Liver (tissue), 7 donors: ENCODE measurements at regions not wholly inside any gene's neighbourhood (a gene's known extent, or its start where the extent isn't known, plus 50 kb on each side); places are given as distances from the start of the nearest gene placed in this dataset.

Experiments used
- DNase-seq: peaks from one replicate; pipeline ENCODE4 v3.0.0-alpha.2; 2017; ENCODE audit warnings: low spot score
- H3K27ac ChIP-seq, 2 donors: one replicate each; pipeline ENCODE4 v1.7.0; 2013; ENCODE audit warnings: inconsistent platforms in 2 of 2, low read length in 2 of 2, control low read depth in 1 of 2, low read depth in 1 of 2, mild to moderate bottlenecking in 1 of 2
- H3K27me3 ChIP-seq, 4 donors: one replicate each; pipeline versions ENCODE4 v1.6.1 to v1.7.0; 2013; ENCODE audit warnings: low read length in 3 of 4, inconsistent platforms in 1 of 4, mild to moderate bottlenecking in 1 of 4, moderate library complexity in 1 of 4; ENCODE audit not compliant: control insufficient read depth in 4 of 4, insufficient read depth in 4 of 4
- H3K36me3 ChIP-seq, 4 donors: one replicate each; pipeline versions ENCODE4 v1.6.1 to v1.7.0; 2013; ENCODE audit warnings: low read length in 3 of 4, mild to moderate bottlenecking in 3 of 4, low read depth in 1 of 4, moderate library complexity in 1 of 4; ENCODE audit not compliant: control insufficient read depth in 4 of 4, insufficient read depth in 3 of 4
- H3K4me1 ChIP-seq, 4 donors: one replicate each; pipeline versions ENCODE4 v1.6.1 to v1.7.0; 2013; ENCODE audit warnings: low read length in 3 of 4, mild to moderate bottlenecking in 3 of 4, moderate library complexity in 1 of 4; ENCODE audit not compliant: control insufficient read depth in 4 of 4, insufficient read depth in 4 of 4
- H3K4me3 ChIP-seq, 3 donors: one replicate each; pipeline versions ENCODE4 v1.6.1 to v1.7.0; 2013; ENCODE audit warnings: low read length in 3 of 3, control low read depth in 1 of 3, low read depth in 1 of 3, mild to moderate bottlenecking in 1 of 3
- H3K9ac ChIP-seq, 2 donors: one replicate each; pipeline ENCODE4 v1.7.0; 2013; ENCODE audit warnings: low read length in 2 of 2, mild to moderate bottlenecking in 2 of 2, moderate library complexity in 2 of 2, control low read depth in 1 of 2, low read depth in 1 of 2
- H3K9me3 ChIP-seq, 4 donors: one replicate each; pipeline versions ENCODE4 v1.6.1 to v1.7.0; 2013; ENCODE audit warnings: low read length in 3 of 4; ENCODE audit not compliant: control insufficient read depth in 4 of 4
- ATF3 ChIP-seq: IDR thresholded peaks from 2 replicates; pipeline ENCODE4 v1.6.1; 2016; ENCODE audit warnings: antibody characterized with exemption
- EGR1 ChIP-seq, 2 donors: IDR thresholded peaks; 2 replicates each; pipeline ENCODE4 v1.6.1; 2016 to 2018; ENCODE audit warnings: antibody characterized with exemption in 2 of 2, low read depth in 2 of 2
- FOXA1 ChIP-seq: IDR thresholded peaks from 2 replicates; pipeline ENCODE4 v1.6.1; 2016; ENCODE audit warnings: antibody characterized with exemption
- FOXA2 ChIP-seq: IDR thresholded peaks from 2 replicates; pipeline ENCODE4 v1.6.1; 2016; ENCODE audit warnings: antibody characterized with exemption
- HNF4A ChIP-seq, 2 donors: conservative IDR thresholded peaks; 2 replicates each; pipeline ENCODE4 v1.6.1; 2016; ENCODE audit warnings: antibody characterized with exemption in 2 of 2, mild to moderate bottlenecking in 2 of 2
- HNF4G ChIP-seq: IDR thresholded peaks from 2 replicates; pipeline ENCODE4 v1.6.1; 2016; ENCODE audit warnings: antibody characterized with exemption
- JUND ChIP-seq, 2 donors: IDR thresholded peaks; 2 replicates each; pipeline ENCODE4 v1.6.1; 2016; ENCODE audit warnings: antibody characterized with exemption in 2 of 2
- MAX ChIP-seq: IDR thresholded peaks from 2 replicates; pipeline ENCODE4 v1.6.1; 2016; ENCODE audit warnings: antibody characterized with exemption
- NR2F2 ChIP-seq: IDR thresholded peaks from 2 replicates; pipeline ENCODE4 v1.6.1; 2016; ENCODE audit warnings: antibody characterized with exemption
- RAD21 ChIP-seq, 2 donors: IDR thresholded peaks; 2 replicates each; pipeline ENCODE4 v1.6.1; 2016; ENCODE audit warnings: antibody characterized with exemption in 2 of 2, mild to moderate bottlenecking in 2 of 2
- RXRA ChIP-seq, 2 donors: IDR thresholded peaks; 2 replicates each; pipeline ENCODE4 v1.6.1; 2017 to 2018; ENCODE audit warnings: antibody characterized with exemption in 2 of 2, mild to moderate bottlenecking in 1 of 2
- SP1 ChIP-seq: IDR thresholded peaks from 2 replicates; pipeline ENCODE4 v1.6.1; 2018; ENCODE audit warnings: antibody characterized with exemption, mild to moderate bottlenecking
- YY1 ChIP-seq: IDR thresholded peaks from 2 replicates; pipeline ENCODE4 v1.6.1; 2016; ENCODE audit warnings: antibody characterized with exemption, mild to moderate bottlenecking
- ZBTB33 ChIP-seq: IDR thresholded peaks from 2 replicates; pipeline ENCODE4 v1.6.1; 2016; ENCODE audit warnings: antibody characterized with exemption
- WGBS: extraction: QIAGEN DNeasy Blood & Tissue Kit; methylation state at CpG from one replicate; pipeline ENCODE4 v1.1.7; 2013; 5-methylcytosine and 5-hydroxymethylcytosine counted together
- TF ChIP-seq, protein P1 (sequence below): IDR thresholded peaks from 2 replicates; pipeline ENCODE4 v1.6.1; 2016; ENCODE audit warnings: antibody characterized with exemption, mild to moderate bottlenecking
- donor health status: healthy.
- donor health status: healthy.
- donor health status: healthy.
- donor health status: healthy.

DNA sequence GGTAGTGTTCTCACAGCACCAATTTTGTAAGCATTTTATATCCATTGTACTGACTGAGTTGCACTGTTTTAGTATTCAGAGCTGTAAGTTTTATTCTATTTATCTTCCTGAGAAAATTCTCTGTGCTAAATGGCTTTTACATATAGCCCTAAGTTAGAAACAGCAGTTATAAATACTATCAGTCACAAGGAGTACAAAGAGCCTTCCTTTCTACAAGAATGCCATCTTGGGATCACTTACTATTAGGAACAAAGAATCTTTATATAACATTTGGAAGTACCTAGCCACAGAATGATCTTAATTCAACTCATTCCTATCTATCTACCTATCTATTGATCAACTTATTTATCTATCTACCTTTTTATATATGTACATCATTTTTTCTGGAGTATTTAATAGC lies 423.9 kb upstream of the RGS18 start:
- H3K36me3 ChIP-seq, result no peaks in the 10 kb centered on the region
- TF ChIP-seq HNF4A (conservative IDR thresholded peaks at IDR 0.05) (no peak), RXRA (IDR thresholded peaks at IDR 0.05) (no peak), FOXA1 (no peak), JUND (IDR thresholded peaks at IDR 0.05) (no peak), YY1 (no peak)
- no peaks in the 10 kb centered on the region for H3K27me3 ChIP-seq
- no peak overlapping the region for H3K4me3 ChIP-seq
- no peak overlapping the region for H3K9ac ChIP-seq
- no peaks in the 10 kb centered on the region for H3K9me3 ChIP-seq
- no peak for DNase-seq
- H3K4me1 ChIP-seq, result no peaks in the 10 kb centered on the region
- no peak overlapping the region for H3K27ac ChIP-seq

GRCh38 chr1:191739544-191739943 lies 418.7 kb upstream of the RGS18 start:
- Histone ChIP-seq H3K9ac (no peak overlapping the region), H3K27ac (no peak overlapping the region), H3K4me3 (no peak overlapping the region), H3K27me3 (no peaks in the 10 kb centered on the region), H3K9me3 (no peaks in the 10 kb centered on the region), H3K36me3 (no peaks in the 10 kb centered on the region), H3K4me1 (no peaks in the 10 kb centered on the region)
- no peak for TF ChIP-seq NR2F2
- no peak for TF ChIP-seq HNF4A (conservative IDR thresholded peaks at IDR 0.05)
- no peak for TF ChIP-seq EGR1 (IDR thresholded peaks at IDR 0.05; ENCODE audit: low read depth in 2 of 2)
- TF ChIP-seq ZBTB33, result no peak
- TF ChIP-seq SP1, result no peak
- TF ChIP-seq HNF4G, result no peak
- no peak for TF ChIP-seq RAD21 (IDR thresholded peaks at IDR 0.05)
- TF ChIP-seq, protein P1, sequence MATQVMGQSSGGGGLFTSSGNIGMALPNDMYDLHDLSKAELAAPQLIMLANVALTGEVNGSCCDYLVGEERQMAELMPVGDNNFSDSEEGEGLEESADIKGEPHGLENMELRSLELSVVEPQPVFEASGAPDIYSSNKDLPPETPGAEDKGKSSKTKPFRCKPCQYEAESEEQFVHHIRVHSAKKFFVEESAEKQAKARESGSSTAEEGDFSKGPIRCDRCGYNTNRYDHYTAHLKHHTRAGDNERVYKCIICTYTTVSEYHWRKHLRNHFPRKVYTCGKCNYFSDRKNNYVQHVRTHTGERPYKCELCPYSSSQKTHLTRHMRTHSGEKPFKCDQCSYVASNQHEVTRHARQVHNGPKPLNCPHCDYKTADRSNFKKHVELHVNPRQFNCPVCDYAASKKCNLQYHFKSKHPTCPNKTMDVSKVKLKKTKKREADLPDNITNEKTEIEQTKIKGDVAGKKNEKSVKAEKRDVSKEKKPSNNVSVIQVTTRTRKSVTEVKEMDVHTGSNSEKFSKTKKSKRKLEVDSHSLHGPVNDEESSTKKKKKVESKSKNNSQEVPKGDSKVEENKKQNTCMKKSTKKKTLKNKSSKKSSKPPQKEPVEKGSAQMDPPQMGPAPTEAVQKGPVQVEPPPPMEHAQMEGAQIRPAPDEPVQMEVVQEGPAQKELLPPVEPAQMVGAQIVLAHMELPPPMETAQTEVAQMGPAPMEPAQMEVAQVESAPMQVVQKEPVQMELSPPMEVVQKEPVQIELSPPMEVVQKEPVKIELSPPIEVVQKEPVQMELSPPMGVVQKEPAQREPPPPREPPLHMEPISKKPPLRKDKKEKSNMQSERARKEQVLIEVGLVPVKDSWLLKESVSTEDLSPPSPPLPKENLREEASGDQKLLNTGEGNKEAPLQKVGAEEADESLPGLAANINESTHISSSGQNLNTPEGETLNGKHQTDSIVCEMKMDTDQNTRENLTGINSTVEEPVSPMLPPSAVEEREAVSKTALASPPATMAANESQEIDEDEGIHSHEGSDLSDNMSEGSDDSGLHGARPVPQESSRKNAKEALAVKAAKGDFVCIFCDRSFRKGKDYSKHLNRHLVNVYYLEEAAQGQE, result no peak
- no peak for TF ChIP-seq FOXA1
- TF ChIP-seq FOXA2, result no peak
- no peak for TF ChIP-seq MAX
- TF ChIP-seq ATF3, result no peak
- no peak for TF ChIP-seq YY1
- 70% methylated on average over 2 of the region's 2 CpGs for WGBS
- no peak for DNase-seq

DNA sequence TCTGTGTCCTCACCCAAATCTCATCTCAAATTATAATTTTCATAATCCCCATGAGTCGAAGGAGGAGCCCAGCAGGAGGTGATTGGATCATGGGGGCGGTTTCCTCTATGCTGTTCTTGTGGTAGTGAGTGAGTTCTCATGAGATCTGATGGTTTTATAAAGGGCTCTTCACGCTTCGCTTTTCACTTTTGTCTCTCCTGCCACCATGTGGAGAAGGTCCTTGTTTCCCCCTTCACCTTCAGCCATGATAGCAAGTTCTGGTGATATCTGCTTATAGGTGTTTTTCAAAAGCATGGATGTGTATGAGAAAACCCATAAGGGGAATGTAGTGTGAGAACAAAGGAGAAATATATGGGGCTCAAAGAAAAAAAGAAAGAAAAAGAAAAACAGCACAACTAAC lies 405.9 kb upstream of the RGS18 start:
- H3K9me3 ChIP-seq, result no peaks in the 10 kb centered on the region
- H3K27ac ChIP-seq, result no peak overlapping the region
- H3K36me3 ChIP-seq, result no peaks in the 10 kb centered on the region
- H3K9ac ChIP-seq, result no peak overlapping the region
- H3K27me3 ChIP-seq, result no peaks in the 10 kb centered on the region
- WGBS, result 63% methylated on average over 4 of the region's 4 CpGs
- DNase-seq, result no peak
- no peak overlapping the region for H3K4me3 ChIP-seq
- TF ChIP-seq FOXA2 (no peak), JUND (IDR thresholded peaks at IDR 0.05) (no peak)
- no peaks in the 10 kb centered on the region for H3K4me1 ChIP-seq
